Hematopoietic multipotent progenitor cell treated with erythropoietin and hydrocortisone succinate and interleukin-3 and kit ligand, for 17 days (in vitro differentiated cells): ENCODE measurements at regions not wholly inside any gene's neighbourhood (a gene's known extent, or its start where the extent isn't known, plus 50 kb on each side); places are given as distances from the start of the nearest gene placed in this dataset.
"Not testable (repeated sequence)": the region's sequence is repeated elsewhere in the genome, so short reads cannot be mapped to it uniquely, and the experiment has no call there.

Experiments
- DNase-seq: peaks from one replicate; pipeline ENCODE4 v3.0.0-alpha.2; 2015; ENCODE audit warnings: low spot score

GRCh38 chr20:61094581-61094980, 157.5 kb upstream of the CDH4 start:
- no peak for DNase-seq

- no peak for DNase-seq
Observed at GRCh38 chr20:61096463-61096862, 155.6 kb upstream of the CDH4 start.

- no peak for DNase-seq
Observed at GRCh38 chr20:61099806-61100205, 152.3 kb upstream of the CDH4 start.

- no peak for DNase-seq
Observed at GRCh38 chr20:61100489-61100888, 151.6 kb upstream of the CDH4 start.

- DNase-seq = not testable (repeated sequence)
Observed at GRCh38 chr20:61101321-61101720, 150.7 kb upstream of the CDH4 start.

- no peak for DNase-seq
Observed at GRCh38 chr20:61104232-61104631, 147.8 kb upstream of the CDH4 start.

GRCh38 chr20:61105395-61105794, 146.7 kb upstream of the CDH4 start:
- no peak for DNase-seq

- DNase-seq = no peak
Observed at GRCh38 chr20:61106438-61106837, 145.6 kb upstream of the CDH4 start.

GRCh38 chr20:61109221-61109805, 142.7 kb upstream of the CDH4 start:
- DNase-seq = no peak

- no peak for DNase-seq
Observed at GRCh38 chr20:61112515-61112914, 139.5 kb upstream of the CDH4 start.

- no peak for DNase-seq
Observed at GRCh38 chr20:61113731-61114130, 138.3 kb upstream of the CDH4 start.

- no peak for DNase-seq
Observed at GRCh38 chr20:61114493-61115175, 137.4 kb upstream of the CDH4 start.

GRCh38 chr20:61115364-61116065, 136.5 kb upstream of the CDH4 start:
- DNase-seq = no peak

- no peak for DNase-seq
Observed at GRCh38 chr20:61117725-61118124, 134.3 kb upstream of the CDH4 start.

GRCh38 chr20:61118429-61119224, 133.4 kb upstream of the CDH4 start:
- DNase-seq = no peak

GRCh38 chr20:61119273-61119672, 132.8 kb upstream of the CDH4 start:
- no peak for DNase-seq

- no peak for DNase-seq
Observed at GRCh38 chr20:61119794-61120410, 132.2 kb upstream of the CDH4 start.

- peak; percentile 8 for DNase-seq
Observed at GRCh38 chr20:61120595-61121515, 131.2 kb upstream of the CDH4 start.

- no peak for DNase-seq
Observed at GRCh38 chr20:61121661-61122060, 130.4 kb upstream of the CDH4 start.

GRCh38 chr20:61123286-61123685, 128.8 kb upstream of the CDH4 start:
- no peak for DNase-seq

GRCh38 chr20:61123751-61124368, 128.2 kb upstream of the CDH4 start:
- DNase-seq = no peak
